GM18519 (cell line): ENCODE measurements at regions not wholly inside any gene's neighbourhood (a gene's known extent, or its start where the extent isn't known, plus 50 kb on each side); places are given as distances from the start of the nearest gene placed in this dataset.

Source experiments
- ATAC-seq: cut with Tn5 transposase; IDR thresholded peaks from one replicate; pipeline ENCODE4 v1.9.1; 2021; ENCODE audit warnings: mild to moderate bottlenecking, moderate library complexity; ENCODE audit not compliant: unreplicated experiment, low FRiP score

GRCh38 chr18:75529394-75529793, 101.9 kb upstream of the SMIM21 start:
- ATAC-seq, result no peak

GRCh38 chr18:75527848-75528685, 100.6 kb upstream of the SMIM21 start:
- ATAC-seq, result no peak

GRCh38 chr18:75526038-75526437, 98.5 kb upstream of the SMIM21 start:
- ATAC-seq, result no peak

- no peak for ATAC-seq
These were observed 97.8 kb upstream of the SMIM21 start for GRCh38 chr18:75525331-75525730.

- ATAC-seq, result no peak
These were observed 97.3 kb upstream of the SMIM21 start for GRCh38 chr18:75524841-75525240.

- no peak for ATAC-seq
These were observed 96.7 kb upstream of the SMIM21 start for GRCh38 chr18:75524181-75524580.

- no peak for ATAC-seq
These were observed 94.3 kb upstream of the SMIM21 start for GRCh38 chr18:75521816-75522215.

GRCh38 chr18:75518007-75518406, 90.5 kb upstream of the SMIM21 start:
- no peak for ATAC-seq

GRCh38 chr18:75517286-75517685, 89.8 kb upstream of the SMIM21 start:
- ATAC-seq, result no peak

GRCh38 chr18:75507636-75508035, 80.1 kb upstream of the SMIM21 start:
- ATAC-seq, result no peak

- ATAC-seq, result no peak
These were observed 79.4 kb upstream of the SMIM21 start for GRCh38 chr18:75506913-75507312.

GRCh38 chr18:75504469-75504868, 77.0 kb upstream of the SMIM21 start:
- no peak for ATAC-seq

- ATAC-seq, result no peak
These were observed 76.1 kb upstream of the SMIM21 start for GRCh38 chr18:75503615-75504014.

GRCh38 chr18:75502286-75502685, 74.8 kb upstream of the SMIM21 start:
- no peak for ATAC-seq

- no peak for ATAC-seq
These were observed 73.0 kb upstream of the SMIM21 start for GRCh38 chr18:75500545-75500944.

GRCh38 chr18:75497576-75498235, 70.2 kb upstream of the SMIM21 start:
- ATAC-seq, result no peak

- no peak for ATAC-seq
These were observed 68.6 kb upstream of the SMIM21 start for GRCh38 chr18:75496151-75496550.

GRCh38 chr18:75492852-75493251, 65.3 kb upstream of the SMIM21 start:
- ATAC-seq, result no peak

GRCh38 chr18:75491361-75491760, 63.9 kb upstream of the SMIM21 start:
- ATAC-seq, result no peak

GRCh38 chr18:75489493-75490190, 62.1 kb upstream of the SMIM21 start:
- no peak for ATAC-seq

- ATAC-seq, result no peak
These were observed 56.2 kb upstream of the SMIM21 start for GRCh38 chr18:75483662-75484061.
